B cell (primary cell): ENCODE measurements at regions not wholly inside any gene's neighbourhood (a gene's known extent, or its start where the extent isn't known, plus 50 kb on each side); places are given as distances from the start of the nearest gene placed in this dataset.

Source experiments
- ATAC-seq: fragments of 200-7000 bp; cut with Tn5 transposase; one replicate; pipeline ENCODE4 v1.10.0; 2021; ENCODE audit warnings: low read depth, mild to moderate bottlenecking, moderate number of reproducible peaks, moderate library complexity
- CTCF ChIA-PET: fragments of 350-600 bp; sonication (Branson Sonifier 250); formaldehyde crosslinking; loops from one replicate; lab custom pipeline; 2021; ENCODE audit warnings: antibody characterized with exemption, inconsistent platforms; lab: Charles Lee
- POLR2A ChIA-PET: fragments of 350-600 bp; sonication (Branson Sonifier 250); formaldehyde crosslinking; loops from one replicate; lab custom pipeline; 2021; ENCODE audit warnings: antibody characterized with exemption; lab: Charles Lee
- DNase-seq: peaks from one replicate; pipeline ENCODE4 v3.0.0; 2013
- H2AFZ ChIP-seq: 2 replicates; pipeline ENCODE4 v1.6.1; 2012; ENCODE audit warnings: mild to moderate bottlenecking, low read depth, low read length; ENCODE audit not compliant: insufficient read depth, poor library complexity, severe bottlenecking
- H3K27ac ChIP-seq, 2 donors: 1 replicate in 1 of 2; 2 replicates in 1 of 2; pipeline ENCODE4 v1.5.1; 2012 to 2013; ENCODE audit warnings: low read length in 2 of 2, mild to moderate bottlenecking in 2 of 2, moderate library complexity in 1 of 2
- H3K27me3 ChIP-seq, 4 experiments: fragments of 200-600 bp in 1 of 4; sonication (generic) in 1 of 4; replicated peaks in 1 of 4; 1 replicate in 2 of 4; 2 replicates in 2 of 4; pipeline versions ENCODE4 v1.6.1 to v1.7.0; 2013 to 2016; ENCODE audit warnings: low read length in 3 of 4, mild to moderate bottlenecking in 2 of 4, mixed read lengths in 1 of 4, moderate library complexity in 1 of 4; ENCODE audit not compliant: insufficient read depth in 4 of 4, control insufficient read depth in 3 of 4; ENCODE audit errors: control extremely low read depth in 1 of 4
- H3K36me3 ChIP-seq, 2 experiments: replicated peaks in 1 of 2; 1 replicate in 1 of 2; 2 replicates in 1 of 2; pipeline versions ENCODE4 v1.6.1 to v1.7.1; 2013; ENCODE audit warnings: low read length in 1 of 2; ENCODE audit not compliant: insufficient read depth in 2 of 2, control insufficient read depth in 1 of 2; ENCODE audit errors: control extremely low read depth in 1 of 2, extremely low read depth in 1 of 2
- H3K4me1 ChIP-seq, 2 donors: fragments of 200-600 bp in 1 of 2; sonication (generic) in 1 of 2; 1 replicate in 1 of 2; 2 replicates in 1 of 2; pipeline versions ENCODE4 v1.5.1 to v1.6.1; 2013 to 2017; ENCODE audit warnings: low read length in 2 of 2; ENCODE audit not compliant: control insufficient read depth in 2 of 2, insufficient read depth in 2 of 2
- H3K4me2 ChIP-seq: replicated peaks from 2 replicates; pipeline ENCODE3; 2012; ENCODE audit warnings: mild to moderate bottlenecking, low read depth, low read length; ENCODE audit not compliant: poor library complexity, severe bottlenecking
- H3K4me3 ChIP-seq, 5 experiments: fragments of 200-600 bp in 1 of 5; sonication (generic) in 1 of 5; 1 replicate in 3 of 5; 2 replicates in 2 of 5; pipeline versions ENCODE4 v1.5.1 to v1.7.0; 2011 to 2016; ENCODE audit warnings: low read length in 4 of 5, mild to moderate bottlenecking in 4 of 5, low read depth in 2 of 5, control low read depth in 1 of 5, moderate library complexity in 1 of 5; ENCODE audit not compliant: insufficient read depth in 1 of 5; ENCODE audit errors: control extremely low read depth in 1 of 5, extremely low read depth in 1 of 5
- H3K79me2 ChIP-seq: fragments of 200-600 bp; sonication (generic); one replicate; pipeline ENCODE4 v1.6.0; 2016; ENCODE audit warnings: low read length; ENCODE audit not compliant: control insufficient read depth, insufficient read depth
- H3K9ac ChIP-seq: fragments of 200-600 bp; sonication (generic); 2 replicates; pipeline ENCODE4 v1.6.1; 2017; ENCODE audit warnings: mild to moderate bottlenecking, low read length, moderate library complexity
- H3K9me3 ChIP-seq, 3 donors: one replicate each; pipeline versions ENCODE4 v1.6.1 to v1.7.1; 2013; ENCODE audit warnings: low read length in 2 of 3; ENCODE audit not compliant: control insufficient read depth in 2 of 3, insufficient read depth in 1 of 3; ENCODE audit errors: control extremely low read depth in 1 of 3
- H4K20me1 ChIP-seq: 2 replicates; pipeline ENCODE4 v1.6.0; 2012; ENCODE audit warnings: mild to moderate bottlenecking, low read length; ENCODE audit not compliant: insufficient read depth, control insufficient read depth, poor library complexity, severe bottlenecking
- H3K27ac Mint-ChIP-seq: one replicate; pipeline ENCODE4 v1.8.0; 2021; ENCODE audit warnings: mixed read lengths
- H3K27me3 Mint-ChIP-seq: one replicate; pipeline ENCODE4 v1.8.0; 2021; ENCODE audit warnings: mixed read lengths
- H3K4me1 Mint-ChIP-seq: one replicate; pipeline ENCODE4 v1.8.0; 2021; ENCODE audit warnings: mixed read lengths
- H3K4me3 Mint-ChIP-seq: one replicate; pipeline ENCODE4 v1.8.0; 2021; ENCODE audit warnings: mixed read lengths
- H3K9me3 Mint-ChIP-seq: one replicate; pipeline ENCODE4 v1.8.0; 2022; ENCODE audit warnings: mixed read lengths; ENCODE audit not compliant: insufficient read depth
- EZH2 ChIP-seq: IDR thresholded peaks from 2 replicates; pipeline ENCODE4 v1.6.1; 2012; ENCODE audit warnings: borderline replicate concordance, low read depth, mild to moderate bottlenecking, moderate library complexity, low read length; ENCODE audit not compliant: insufficient read depth, poor library complexity, severe bottlenecking
- WGBS: methylation state at CpG from one replicate; pipeline ENCODE4 v1.1.5; 2013; ENCODE audit warnings: missing lambda C conversion rate; ENCODE audit not compliant: insufficient coverage; 5-methylcytosine and 5-hydroxymethylcytosine counted together
- intact Hi-C: fragments of 100-400 bp; cut with micrococcal nuclease; formaldehyde crosslinking; loops from one replicate; pipeline ENCODE4 v1.10.0; 2022
- TF ChIP-seq, protein P1 (sequence below): fragments of 200-600 bp; IDR thresholded peaks from one replicate; pipeline ENCODE4 v1.8.0; 2022; ENCODE audit warnings: antibody characterized with exemption, mild to moderate bottlenecking

DNA sequence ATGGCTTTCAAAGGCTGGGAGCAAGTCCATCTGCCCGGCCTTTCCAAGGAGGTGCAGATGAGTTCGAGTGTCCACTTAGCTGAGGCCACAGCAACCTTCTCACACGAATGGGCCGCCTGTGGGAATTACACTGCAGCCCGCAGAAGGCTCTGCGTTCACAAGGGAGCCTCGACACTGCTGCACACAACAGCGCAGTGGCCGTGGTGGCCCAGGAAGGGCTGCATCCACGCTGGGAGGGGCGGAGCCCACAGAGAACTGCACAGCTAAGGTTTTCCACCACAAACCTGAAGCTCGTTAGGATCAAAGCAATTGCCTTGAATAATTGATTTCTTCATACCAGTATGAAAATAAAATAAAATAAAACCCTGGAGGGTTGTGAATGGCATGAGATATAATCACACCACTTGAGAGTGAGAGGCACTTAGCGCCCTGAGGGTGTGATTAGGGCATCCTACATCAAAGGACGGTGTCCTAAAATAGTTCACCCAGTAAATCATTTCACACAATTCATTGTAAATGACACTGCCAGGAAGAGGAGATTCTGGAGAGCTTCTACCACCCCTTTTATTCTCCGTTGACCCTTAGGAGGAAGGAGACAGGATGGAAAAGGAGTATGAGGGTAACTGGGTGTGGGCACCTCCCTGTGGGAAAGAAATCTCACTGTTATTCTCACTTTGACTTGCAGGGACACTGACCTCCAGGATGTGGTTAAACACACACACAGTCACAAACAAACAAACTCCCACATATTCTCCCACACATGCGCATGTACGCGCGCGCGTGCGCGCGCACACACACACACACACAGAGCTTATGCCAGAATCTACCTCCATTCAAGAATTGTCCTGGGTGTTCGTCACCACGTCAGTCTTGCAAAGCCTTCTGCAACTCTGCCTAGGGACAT lies 256.6 kb upstream of the ID2 start:
- 97% methylated on average over 21 of the region's 26 CpGs for WGBS
- Mint-ChIP-seq H3K27me3 (peaks cover 54% of the 10 kb centered on the region), H3K4me1 (peaks cover 2% of the 10 kb centered on the region), H3K27ac (no peak overlapping the region), H3K4me3 (no peak overlapping the region), H3K9me3 (no peaks in the 10 kb centered on the region)
- Histone ChIP-seq H3K4me3 (no peak overlapping the region), H3K4me1 (peaks cover 0 to 3% of the 10 kb centered on the region in 2 donors), H3K79me2 (no peaks in the 10 kb centered on the region), H3K9ac (no peak overlapping the region), H3K27ac (no peak overlapping the region), H3K9me3 (peaks cover 0 to 5% (median 0%) of the 10 kb centered on the region in 3 donors), H3K4me2 (no peak overlapping the region), H3K36me3 (no peaks in the 10 kb centered on the region), H2AFZ (no peak overlapping the region), H4K20me1 (no peaks in the 10 kb centered on the region), H3K27me3 (peaks cover 0 to 25% (median 9%) of the 10 kb centered on the region in 4 experiments)
- TF ChIP-seq EZH2: no peak
- TF ChIP-seq, protein P1, sequence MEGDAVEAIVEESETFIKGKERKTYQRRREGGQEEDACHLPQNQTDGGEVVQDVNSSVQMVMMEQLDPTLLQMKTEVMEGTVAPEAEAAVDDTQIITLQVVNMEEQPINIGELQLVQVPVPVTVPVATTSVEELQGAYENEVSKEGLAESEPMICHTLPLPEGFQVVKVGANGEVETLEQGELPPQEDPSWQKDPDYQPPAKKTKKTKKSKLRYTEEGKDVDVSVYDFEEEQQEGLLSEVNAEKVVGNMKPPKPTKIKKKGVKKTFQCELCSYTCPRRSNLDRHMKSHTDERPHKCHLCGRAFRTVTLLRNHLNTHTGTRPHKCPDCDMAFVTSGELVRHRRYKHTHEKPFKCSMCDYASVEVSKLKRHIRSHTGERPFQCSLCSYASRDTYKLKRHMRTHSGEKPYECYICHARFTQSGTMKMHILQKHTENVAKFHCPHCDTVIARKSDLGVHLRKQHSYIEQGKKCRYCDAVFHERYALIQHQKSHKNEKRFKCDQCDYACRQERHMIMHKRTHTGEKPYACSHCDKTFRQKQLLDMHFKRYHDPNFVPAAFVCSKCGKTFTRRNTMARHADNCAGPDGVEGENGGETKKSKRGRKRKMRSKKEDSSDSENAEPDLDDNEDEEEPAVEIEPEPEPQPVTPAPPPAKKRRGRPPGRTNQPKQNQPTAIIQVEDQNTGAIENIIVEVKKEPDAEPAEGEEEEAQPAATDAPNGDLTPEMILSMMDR: no peak
- intact Hi-C loops: no loop called here
- DNase-seq (no peak), ATAC-seq (no peak)
- ChIA-PET CTCF (no interaction called here), POLR2A (no interaction called here)

GRCh38 chr2:8426550-8426949 lies 255.3 kb upstream of the ID2 start:
- intact Hi-C loops: no loop called here
- WGBS: 64% methylated on average over 8 of the region's 10 CpGs
- ATAC-seq: no peak
- ChIA-PET CTCF (no interaction called here), POLR2A (no interaction called here)
- DNase-seq: no peak
- Mint-ChIP-seq H3K9me3 (no peaks in the 10 kb centered on the region), H3K27ac (no peak overlapping the region), H3K4me1 (peaks cover 2% of the 10 kb centered on the region), H3K4me3 (no peak overlapping the region), H3K27me3 (peaks cover 46% of the 10 kb centered on the region)
- Histone ChIP-seq H4K20me1 (no peaks in the 10 kb centered on the region), H3K36me3 (no peaks in the 10 kb centered on the region), H3K9me3 (peaks cover 0 to 5% (median 0%) of the 10 kb centered on the region in 3 donors), H3K9ac (no peak overlapping the region), H3K4me2 (no peak overlapping the region), H3K4me1 (peaks cover 0 to 3% of the 10 kb centered on the region in 2 donors), H3K4me3 (no peak overlapping the region), H3K79me2 (no peaks in the 10 kb centered on the region), H3K27me3 (peaks cover 0 to 20% (median 7%) of the 10 kb centered on the region in 4 experiments), H3K27ac (no peak overlapping the region), H2AFZ (no peak overlapping the region)
- TF ChIP-seq EZH2: no peak
- TF ChIP-seq, protein P1: no peak
